ENCODE measurements at regions not wholly inside any gene's neighbourhood (a gene's known extent, or its start where the extent isn't known, plus 50 kb on each side); places are given as distances from the start of the nearest gene placed in this dataset.
A peak's percentile ranks its signal among the peaks of the same experiment; 100 is the strongest.

- no peak for TF ChIP-seq AKNA (CRISPR knock-in tag; IDR thresholded peaks at IDR 0.05; ENCODE audit: borderline replicate concordance)
- TF ChIP-seq CCDC6 (CRISPR knock-in tag; IDR thresholded peaks at IDR 0.05), result no peak
- no peak for TF ChIP-seq ZSCAN30 (CRISPR knock-in tag; IDR thresholded peaks at IDR 0.05)
- TF ChIP-seq ZHX1 (CRISPR knock-in tag; IDR thresholded peaks at IDR 0.05; ENCODE audit: low read depth), result no peak
- no peak for TF ChIP-seq SMYD3 (CRISPR knock-in tag; IDR thresholded peaks at IDR 0.05)
- no peak for TF ChIP-seq KDM5A (IDR thresholded peaks at IDR 0.05; ENCODE audit: borderline replicate concordance, low read length)
- no peak for TF ChIP-seq CREBL2 (CRISPR knock-in tag; IDR thresholded peaks at IDR 0.05; ENCODE audit: borderline replicate concordance)
- no peak for TF ChIP-seq MLXIP (CRISPR knock-in tag; IDR thresholded peaks at IDR 0.05; ENCODE audit: borderline replicate concordance)
- no peak for TF ChIP-seq MED13 (CRISPR knock-in tag; IDR thresholded peaks at IDR 0.05)
- TF ChIP-seq FOSL1 (CRISPR knock-in tag; IDR thresholded peaks at IDR 0.05; ENCODE audit: borderline replicate concordance), result no peak
- TF ChIP-seq ONECUT2 (CRISPR knock-in tag; IDR thresholded peaks at IDR 0.05), result 0 out of 2 replicates have a peak, but pooled peaks have one; percentile 46
- no peak for TF ChIP-seq ZNF800 (CRISPR knock-in tag; IDR thresholded peaks at IDR 0.05)
- peak; percentile 62 for TF ChIP-seq HNF4A (CRISPR knock-in tag; IDR thresholded peaks at IDR 0.05)
- no peak for TF ChIP-seq THAP7 (CRISPR knock-in tag; IDR thresholded peaks at IDR 0.05)
- TF ChIP-seq SALL1 (CRISPR knock-in tag; IDR thresholded peaks at IDR 0.05), result no peak
- no peak for TF ChIP-seq HNRNPH1 (optimal IDR thresholded peaks at IDR 0.05; ENCODE audit: low read depth, low read length)
Measured at GRCh38 chr11:92845390-92845789, 124.1 kb upstream of the MTNR1B start (continued).
